DND-41 (cell line): ENCODE measurements at regions not wholly inside any gene's neighbourhood (a gene's known extent, or its start where the extent isn't known, plus 50 kb on each side); places are given as distances from the start of the nearest gene placed in this dataset.

ENCODE experiments used
- ATAC-seq: fragments of 200-7000 bp; cut with Tn5 transposase; 3 replicates; pipeline ENCODE4 v1.9.1; 2021; ENCODE audit warnings: low read depth; ENCODE audit not compliant: insufficient read depth
- DNase-seq: peaks from one replicate; pipeline ENCODE4 v3.0.0-alpha.2; 2020
- H2AFZ ChIP-seq: 2 replicates; pipeline ENCODE4 v1.6.0; 2012; ENCODE audit warnings: low read depth, low read length
- H3K27ac ChIP-seq: 2 replicates; pipeline ENCODE4 v1.5.1; 2012; ENCODE audit warnings: low read length, inconsistent platforms
- H3K27me3 ChIP-seq: fragments of 200-600 bp; sonication (generic); 2 replicates; pipeline ENCODE4 v1.6.0; 2012; ENCODE audit warnings: low read length, mild to moderate bottlenecking, inconsistent platforms; ENCODE audit not compliant: insufficient read depth, poor library complexity
- H3K36me3 ChIP-seq: 2 replicates; pipeline ENCODE4 v1.5.1; 2012; ENCODE audit warnings: low read length, inconsistent platforms; ENCODE audit not compliant: insufficient read depth
- H3K4me1 ChIP-seq: 2 replicates; pipeline ENCODE4 v1.5.1; 2012; ENCODE audit warnings: mild to moderate bottlenecking, low read length; ENCODE audit not compliant: insufficient read depth
- H3K4me2 ChIP-seq: 2 replicates; pipeline ENCODE4 v1.6.0; 2012; ENCODE audit warnings: mild to moderate bottlenecking, moderate library complexity, low read length, inconsistent platforms; ENCODE audit not compliant: insufficient read depth
- H3K4me3 ChIP-seq, 2 experiments: fragments of 200-600 bp in 1 of 2; shearing (Covaris generic) in 1 of 2; 2 replicates each; pipeline ENCODE4 v1.5.1; 2012 to 2016; ENCODE audit warnings: inconsistent platforms in 2 of 2, low read length in 2 of 2, mild to moderate bottlenecking in 2 of 2, low read depth in 1 of 2, moderate library complexity in 1 of 2
- H3K79me2 ChIP-seq: 2 replicates; pipeline ENCODE4 v1.6.0; 2012; ENCODE audit warnings: low read length, inconsistent platforms; ENCODE audit not compliant: insufficient read depth
- H3K9ac ChIP-seq: 2 replicates; pipeline ENCODE4 v1.6.0; 2012; ENCODE audit warnings: low read depth, mild to moderate bottlenecking, inconsistent platforms, low read length, moderate library complexity
- H3K9me3 ChIP-seq: 2 replicates; pipeline ENCODE4 v1.5.1; 2012; ENCODE audit warnings: low read length, moderate library complexity, mild to moderate bottlenecking, inconsistent platforms; ENCODE audit not compliant: insufficient read depth, severe bottlenecking
- H4K20me1 ChIP-seq: 2 replicates; pipeline ENCODE4 v1.6.0; 2012; ENCODE audit warnings: low read length; ENCODE audit not compliant: insufficient read depth
- EZH2 ChIP-seq: IDR thresholded peaks from 3 replicates; pipeline ENCODE4 v1.6.1; 2012; ENCODE audit warnings: borderline replicate concordance, low read depth, mild to moderate bottlenecking, moderate library complexity, low read length, inconsistent platforms; ENCODE audit not compliant: severe bottlenecking
- TF ChIP-seq, protein P1 (sequence below): IDR thresholded peaks from 2 replicates; pipeline ENCODE4 v1.5.1; 2012; ENCODE audit warnings: borderline replicate concordance, low read length, moderate library complexity, mild to moderate bottlenecking; ENCODE audit not compliant: poor library complexity, severe bottlenecking; ENCODE audit errors: extremely low read depth

- TF ChIP-seq, protein P1, sequence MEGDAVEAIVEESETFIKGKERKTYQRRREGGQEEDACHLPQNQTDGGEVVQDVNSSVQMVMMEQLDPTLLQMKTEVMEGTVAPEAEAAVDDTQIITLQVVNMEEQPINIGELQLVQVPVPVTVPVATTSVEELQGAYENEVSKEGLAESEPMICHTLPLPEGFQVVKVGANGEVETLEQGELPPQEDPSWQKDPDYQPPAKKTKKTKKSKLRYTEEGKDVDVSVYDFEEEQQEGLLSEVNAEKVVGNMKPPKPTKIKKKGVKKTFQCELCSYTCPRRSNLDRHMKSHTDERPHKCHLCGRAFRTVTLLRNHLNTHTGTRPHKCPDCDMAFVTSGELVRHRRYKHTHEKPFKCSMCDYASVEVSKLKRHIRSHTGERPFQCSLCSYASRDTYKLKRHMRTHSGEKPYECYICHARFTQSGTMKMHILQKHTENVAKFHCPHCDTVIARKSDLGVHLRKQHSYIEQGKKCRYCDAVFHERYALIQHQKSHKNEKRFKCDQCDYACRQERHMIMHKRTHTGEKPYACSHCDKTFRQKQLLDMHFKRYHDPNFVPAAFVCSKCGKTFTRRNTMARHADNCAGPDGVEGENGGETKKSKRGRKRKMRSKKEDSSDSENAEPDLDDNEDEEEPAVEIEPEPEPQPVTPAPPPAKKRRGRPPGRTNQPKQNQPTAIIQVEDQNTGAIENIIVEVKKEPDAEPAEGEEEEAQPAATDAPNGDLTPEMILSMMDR, result no peak
- no peak for TF ChIP-seq EZH2
- Histone ChIP-seq H3K79me2 (no peaks in the 10 kb centered on the region), H3K27ac (no peak overlapping the region), H3K4me2 (no peak overlapping the region), H3K27me3 (no peaks in the 10 kb centered on the region), H3K9me3 (no peaks in the 10 kb centered on the region), H3K36me3 (no peaks in the 10 kb centered on the region), H3K4me3 (no peak overlapping the region), H4K20me1 (no peaks in the 10 kb centered on the region), H3K4me1 (no peaks in the 10 kb centered on the region), H3K9ac (no peak overlapping the region), H2AFZ (no peak overlapping the region)
- DNase-seq (no peak), ATAC-seq (no peak)
Measured at GRCh38 chr9:31065691-31066090, 1318.8 kb upstream of the ACO1 start.

DNA sequence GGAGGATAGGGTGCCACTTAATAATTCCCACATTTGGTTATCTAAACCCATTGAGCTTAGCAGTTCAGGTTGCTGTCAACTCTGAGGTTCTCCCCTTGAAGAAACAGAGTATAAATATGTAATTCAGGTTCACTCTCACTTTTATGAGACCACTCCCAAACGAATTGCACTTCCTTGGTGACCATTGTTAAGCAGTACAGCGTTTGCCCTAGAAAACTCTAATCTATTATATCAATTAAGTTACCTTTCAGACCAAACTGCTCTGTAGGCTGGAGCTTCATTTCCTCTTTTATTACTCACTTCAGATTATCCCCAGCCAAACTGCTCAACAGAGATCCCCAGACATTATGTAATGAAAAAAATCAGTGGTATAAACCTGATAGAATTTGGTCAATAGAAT lies 1317.0 kb upstream of the ACO1 start:
- H3K79me2 ChIP-seq, result no peaks in the 10 kb centered on the region
- DNase-seq, result no peak

DNA sequence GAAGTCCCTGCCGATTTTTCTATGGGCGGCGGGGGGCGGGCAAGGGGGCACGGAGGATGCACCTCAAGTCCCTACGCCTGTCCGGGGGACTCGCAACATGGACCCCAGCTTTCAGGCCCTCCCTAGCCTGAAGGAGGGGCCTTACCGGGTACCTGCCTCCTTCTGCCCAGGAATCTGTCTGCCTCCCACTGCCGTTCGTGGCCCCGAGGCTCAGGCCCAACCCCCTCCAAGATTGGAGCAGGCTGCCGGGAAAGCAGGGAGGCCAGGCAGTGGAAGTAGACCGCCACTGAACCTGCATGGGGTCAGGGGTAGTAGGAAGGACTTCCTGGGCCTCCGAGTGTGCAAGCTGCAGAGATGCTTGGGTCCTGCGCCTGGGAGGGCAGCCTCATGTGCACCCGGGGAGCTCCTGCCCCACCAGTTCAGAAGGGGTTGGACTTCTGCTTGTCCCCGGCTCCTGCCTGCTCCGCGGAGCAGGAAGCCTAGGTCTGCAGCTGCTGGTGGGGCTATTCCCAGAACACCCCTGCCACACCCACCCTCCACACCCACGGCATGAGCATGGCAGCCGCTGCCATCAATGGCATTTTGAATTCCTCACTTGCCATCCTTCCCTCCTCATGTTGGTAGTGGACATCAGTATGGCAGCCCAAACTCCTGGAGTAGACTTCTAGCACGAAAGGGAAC lies 1312.7 kb upstream of the ACO1 start:
- no peak overlapping the region for H3K4me3 ChIP-seq
- ATAC-seq, result no peak

More for the DNA sequence above, 1317.0 kb upstream of the ACO1 start:
- H3K4me2 ChIP-seq, result no peak overlapping the region
- no peak for ATAC-seq
- H3K36me3 ChIP-seq, result no peaks in the 10 kb centered on the region
- H3K9me3 ChIP-seq, result no peaks in the 10 kb centered on the region
- no peaks in the 10 kb centered on the region for H4K20me1 ChIP-seq
- no peak for TF ChIP-seq EZH2
- TF ChIP-seq, protein P1, result no peak
- no peaks in the 10 kb centered on the region for H3K4me1 ChIP-seq
- H3K4me3 ChIP-seq, result no peak overlapping the region
- H2AFZ ChIP-seq, result no peak overlapping the region
- H3K9ac ChIP-seq, result no peak overlapping the region
- H3K27me3 ChIP-seq, result no peaks in the 10 kb centered on the region
- H3K27ac ChIP-seq, result no peak overlapping the region

More for the DNA sequence above, 1312.7 kb upstream of the ACO1 start:
- H3K36me3 ChIP-seq, result no peaks in the 10 kb centered on the region
- no peaks in the 10 kb centered on the region for H3K79me2 ChIP-seq
- no peak overlapping the region for H3K27ac ChIP-seq
- no peaks in the 10 kb centered on the region for H3K9me3 ChIP-seq
- no peak for DNase-seq
- H2AFZ ChIP-seq, result no peak overlapping the region
- no peak overlapping the region for H3K4me2 ChIP-seq
- no peaks in the 10 kb centered on the region for H3K4me1 ChIP-seq
- TF ChIP-seq, protein P1, result no peak
- no peak for TF ChIP-seq EZH2
- no peaks in the 10 kb centered on the region for H4K20me1 ChIP-seq
- H3K9ac ChIP-seq, result no peak overlapping the region
- H3K27me3 ChIP-seq, result no peaks in the 10 kb centered on the region
